ENCODE measurements at regions not wholly inside any gene's neighbourhood (a gene's known extent, or its start where the extent isn't known, plus 50 kb on each side); places are given as distances from the start of the nearest gene placed in this dataset.
A peak's percentile ranks its signal among the peaks of the same experiment; 100 is the strongest.
"Not testable (repeated sequence)": the region's sequence is repeated elsewhere in the genome, so short reads cannot be mapped to it uniquely, and the experiment has no call there.

- not testable (repeated sequence) for DNase-seq
Observed at GRCh38 chr9:67635067-67635466, 223.7 kb upstream of the ANKRD20A1 start.

GRCh38 chr9:67611900-67612299 lies 246.8 kb upstream of the ANKRD20A1 start:
- H3K4me3 ChIP-seq; H3K9me3 ChIP-seq; intact Hi-C loops (cut with DNase I; ENCODE audit: low total_unique reads); H3K27me3 ChIP-seq; H3K4me1 ChIP-seq; H3K27ac ChIP-seq; DNase-seq; H3K36me3 ChIP-seq (ENCODE audit: low read depth, missing control alignments): not testable (repeated sequence)
- WGBS, 2 donors: 68 to 81% methylated on average over 11 to 12 of the region's 15 CpGs

More at GRCh38 chr9:67635067-67635466, 223.7 kb upstream of the ANKRD20A1 start:
- intact Hi-C loops (cut with DNase I; ENCODE audit: low total_unique reads); H3K36me3 ChIP-seq (ENCODE audit: low read depth, missing control alignments); H3K27me3 ChIP-seq; H3K4me1 ChIP-seq; H3K4me3 ChIP-seq; H3K9me3 ChIP-seq; H3K27ac ChIP-seq: not testable (repeated sequence)
- 11 to 16% methylated on average over 2 of the region's 6 CpGs for WGBS, 2 donors

- WGBS, 2 donors: 76% methylated on average over 6 of the region's 8 CpGs; no CpG with 5 or more reads in 1 of the 2 donors
- H3K9me3 ChIP-seq; H3K27ac ChIP-seq; DNase-seq; H3K4me3 ChIP-seq; H3K27me3 ChIP-seq; H3K36me3 ChIP-seq (ENCODE audit: low read depth, missing control alignments); H3K4me1 ChIP-seq; intact Hi-C loops (cut with DNase I; ENCODE audit: low total_unique reads): not testable (repeated sequence)
Observed at GRCh38 chr9:67609872-67610271, 248.9 kb upstream of the ANKRD20A1 start.

- intact Hi-C loops (cut with DNase I; ENCODE audit: low total_unique reads); DNase-seq: not testable (repeated sequence)
- WGBS, 2 donors: 73 to 76% methylated on average over 5 to 6 of the region's 7 CpGs
Observed at GRCh38 chr9:67609435-67609834, 249.3 kb upstream of the ANKRD20A1 start.

DNA sequence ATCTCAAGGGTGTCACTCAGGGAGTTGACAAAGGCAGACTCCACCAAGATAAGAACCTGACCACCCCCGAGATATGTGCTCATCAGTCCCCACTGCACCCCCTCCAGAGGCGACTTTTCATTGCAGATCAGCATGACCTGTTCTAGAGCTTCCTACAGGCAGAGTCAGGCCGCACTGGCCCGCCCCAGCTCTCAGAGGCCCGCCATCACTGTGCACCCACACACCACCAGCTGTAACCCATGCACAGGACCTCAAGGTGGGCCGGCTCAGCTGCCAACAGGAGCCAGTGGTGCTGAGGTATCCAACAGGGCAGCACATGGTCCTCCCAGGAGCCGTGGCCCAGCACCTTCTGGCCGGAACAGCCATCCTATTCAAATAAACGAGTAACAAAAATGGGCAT lies 253.6 kb upstream of the ANKRD20A1 start:
- H3K9me3 ChIP-seq; H3K36me3 ChIP-seq (ENCODE audit: low read depth, missing control alignments); intact Hi-C loops (cut with DNase I; ENCODE audit: low total_unique reads); H3K4me3 ChIP-seq; H3K4me1 ChIP-seq; DNase-seq; H3K27me3 ChIP-seq; H3K27ac ChIP-seq: not testable (repeated sequence)
- WGBS, 2 donors: no CpG with 5 or more reads among the region's 9 CpGs

More at GRCh38 chr9:67609435-67609834, 249.3 kb upstream of the ANKRD20A1 start:
- not testable (repeated sequence) for H3K36me3 ChIP-seq (ENCODE audit: low read depth, missing control alignments); H3K4me1 ChIP-seq; H3K27me3 ChIP-seq; H3K4me3 ChIP-seq; H3K27ac ChIP-seq; H3K9me3 ChIP-seq

GRCh38 chr9:67603609-67604008 lies 255.1 kb upstream of the ANKRD20A1 start:
- peak; percentile 21 for DNase-seq
- intact Hi-C loops (cut with DNase I; ENCODE audit: low total_unique reads); H3K27me3 ChIP-seq; H3K36me3 ChIP-seq (ENCODE audit: low read depth, missing control alignments); H3K27ac ChIP-seq; H3K4me3 ChIP-seq; H3K9me3 ChIP-seq; H3K4me1 ChIP-seq: not testable (repeated sequence)
- no CpG with 5 or more reads among the region's 9 CpGs for WGBS, 2 donors

DNA sequence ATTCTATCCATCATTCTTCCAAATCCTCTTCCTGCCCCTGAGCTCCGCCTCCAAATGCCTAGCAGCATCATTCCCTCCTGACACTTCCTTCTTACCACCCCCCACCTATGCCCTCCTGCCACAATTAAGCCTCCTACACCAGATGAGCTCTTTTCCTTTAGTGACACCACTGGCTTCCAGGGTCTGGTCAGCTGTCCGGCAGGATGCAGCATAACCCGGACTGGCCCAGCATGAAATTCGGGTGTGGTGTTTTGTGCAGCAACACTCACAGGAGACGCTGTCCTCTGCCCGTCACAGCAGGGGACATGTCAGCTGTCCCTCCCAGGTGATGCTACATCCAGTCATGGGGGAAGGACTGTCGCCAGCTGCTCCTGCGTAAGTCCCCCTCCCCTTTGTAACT lies 266.3 kb upstream of the ANKRD20A1 start:
- intact Hi-C loops (cut with DNase I; ENCODE audit: low total_unique reads); H3K4me1 ChIP-seq; H3K36me3 ChIP-seq (ENCODE audit: low read depth, missing control alignments); H3K4me3 ChIP-seq; H3K27me3 ChIP-seq; DNase-seq; H3K27ac ChIP-seq; H3K9me3 ChIP-seq: not testable (repeated sequence)
- WGBS, 2 donors: no CpG with 5 or more reads among the region's 8 CpGs

- H3K4me1 ChIP-seq; DNase-seq; H3K27ac ChIP-seq; H3K9me3 ChIP-seq; H3K36me3 ChIP-seq (ENCODE audit: low read depth, missing control alignments); intact Hi-C loops (cut with DNase I; ENCODE audit: low total_unique reads); H3K27me3 ChIP-seq; H3K4me3 ChIP-seq: not testable (repeated sequence)
- no CpG with 5 or more reads among the region's 3 CpGs for WGBS, 2 donors
Observed at GRCh38 chr9:67555874-67556273, 302.9 kb upstream of the ANKRD20A1 start.

DNA sequence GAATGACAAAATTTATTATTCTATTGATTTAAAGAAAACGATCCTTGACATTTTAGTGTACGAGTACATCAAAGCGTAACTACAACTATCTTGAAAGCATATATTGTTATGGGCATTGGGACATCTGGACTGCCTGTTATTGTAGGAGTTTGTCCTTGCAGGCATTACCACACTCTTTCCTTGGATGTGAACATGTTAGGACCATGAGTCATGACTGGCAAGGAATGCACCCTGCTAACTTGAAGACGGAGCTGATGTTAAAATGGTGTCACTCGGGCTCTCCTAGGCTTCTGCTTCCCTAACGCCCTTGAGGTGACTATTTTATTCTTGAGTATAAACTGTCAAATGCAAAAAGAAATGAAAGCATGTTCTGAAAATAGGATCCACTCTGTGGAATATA lies 308.7 kb upstream of the ANKRD20A1 start:
- H3K9me3 ChIP-seq; H3K36me3 ChIP-seq (ENCODE audit: low read depth, missing control alignments); H3K4me3 ChIP-seq; H3K27ac ChIP-seq; H3K4me1 ChIP-seq; DNase-seq; intact Hi-C loops (cut with DNase I; ENCODE audit: low total_unique reads); H3K27me3 ChIP-seq: not testable (repeated sequence)
- WGBS, 2 donors: no CpG with 5 or more reads among the region's 6 CpGs

DNA sequence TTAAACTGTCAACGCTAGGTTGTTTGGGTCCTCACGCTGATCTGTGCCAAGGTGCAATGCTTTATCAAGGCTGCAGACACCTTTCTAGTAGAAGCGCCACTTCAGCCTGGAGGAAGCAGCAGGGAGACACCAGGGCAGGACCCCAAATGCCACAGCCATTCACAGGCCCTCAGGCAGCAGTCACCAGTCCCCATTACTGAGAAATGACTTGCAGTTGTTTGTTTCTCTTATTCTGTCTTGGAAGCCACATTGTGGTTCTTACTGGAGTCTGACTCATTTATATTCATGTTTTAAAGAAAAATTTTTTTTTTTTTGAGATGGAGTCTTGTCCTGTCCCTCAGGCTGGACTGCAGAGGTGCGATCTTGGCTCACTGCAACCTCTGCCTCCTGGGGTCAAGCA lies 328.9 kb upstream of the ANKRD20A1 start:
- H3K36me3 ChIP-seq (ENCODE audit: low read depth, missing control alignments); DNase-seq; H3K4me1 ChIP-seq; H3K27me3 ChIP-seq; H3K9me3 ChIP-seq; intact Hi-C loops (cut with DNase I; ENCODE audit: low total_unique reads); H3K27ac ChIP-seq; H3K4me3 ChIP-seq: not testable (repeated sequence)
- no CpG with 5 or more reads among the region's 4 CpGs for WGBS, 2 donors

GRCh38 chr9:67516938-67517337 lies 341.8 kb upstream of the ANKRD20A1 start:
- H3K4me1 ChIP-seq; H3K36me3 ChIP-seq (ENCODE audit: low read depth, missing control alignments); H3K4me3 ChIP-seq; DNase-seq; H3K27me3 ChIP-seq; H3K9me3 ChIP-seq; intact Hi-C loops (cut with DNase I; ENCODE audit: low total_unique reads); H3K27ac ChIP-seq: not testable (repeated sequence)
- no CpG with 5 or more reads among the region's 5 CpGs for WGBS, 2 donors

DNA sequence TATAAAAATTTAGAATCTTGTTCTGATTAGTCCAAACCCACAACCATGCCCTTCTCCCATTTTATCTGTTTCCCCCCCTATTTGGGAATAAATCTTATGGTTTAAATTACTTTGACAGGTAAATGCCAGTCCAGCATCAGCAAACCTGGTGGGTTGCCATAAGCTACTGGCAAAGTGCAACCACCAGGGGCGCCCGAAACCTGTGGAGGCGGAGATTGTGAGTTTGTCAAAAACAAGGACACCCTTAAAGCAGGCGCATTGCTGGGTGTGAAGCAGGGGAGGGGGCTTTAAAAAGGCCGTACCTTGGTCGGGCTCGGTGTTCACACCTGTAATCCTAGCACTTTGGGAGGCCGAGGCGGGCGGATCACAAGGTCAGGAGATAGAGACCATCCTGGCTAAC lies 344.1 kb upstream of the ANKRD20A1 start:
- H3K4me3 ChIP-seq; DNase-seq; intact Hi-C loops (cut with DNase I; ENCODE audit: low total_unique reads); H3K27ac ChIP-seq; H3K4me1 ChIP-seq; H3K27me3 ChIP-seq; H3K9me3 ChIP-seq; H3K36me3 ChIP-seq (ENCODE audit: low read depth, missing control alignments): not testable (repeated sequence)
- WGBS, 2 donors: no CpG with 5 or more reads among the region's 10 CpGs

GRCh38 chr9:67503728-67504369 lies 354.9 kb upstream of the ANKRD20A1 start:
- H3K9me3 ChIP-seq; H3K36me3 ChIP-seq (ENCODE audit: low read depth, missing control alignments); H3K4me3 ChIP-seq; intact Hi-C loops (cut with DNase I; ENCODE audit: low total_unique reads); H3K4me1 ChIP-seq; H3K27me3 ChIP-seq; DNase-seq; H3K27ac ChIP-seq: not testable (repeated sequence)
- WGBS, 2 donors: no CpG with 5 or more reads among the region's 2 CpGs
